GM19239 (cell line): ENCODE measurements at regions not wholly inside any gene's neighbourhood (a gene's known extent, or its start where the extent isn't known, plus 50 kb on each side); places are given as distances from the start of the nearest gene placed in this dataset.
"Not testable (repeated sequence)": the region's sequence is repeated elsewhere in the genome, so short reads cannot be mapped to it uniquely, and the experiment has no call there.

Source experiments
- DNase-seq: peaks from one replicate; pipeline ENCODE4 v3.0.0; 2011; ENCODE audit warnings: low spot score; ENCODE audit not compliant: insufficient read length
- FAIRE-seq: peaks from 2 replicates; lab custom pipeline; 2011; peaks lifted over from hg19 to GRCh38; lab: Jason Lieb, UNC

DNA sequence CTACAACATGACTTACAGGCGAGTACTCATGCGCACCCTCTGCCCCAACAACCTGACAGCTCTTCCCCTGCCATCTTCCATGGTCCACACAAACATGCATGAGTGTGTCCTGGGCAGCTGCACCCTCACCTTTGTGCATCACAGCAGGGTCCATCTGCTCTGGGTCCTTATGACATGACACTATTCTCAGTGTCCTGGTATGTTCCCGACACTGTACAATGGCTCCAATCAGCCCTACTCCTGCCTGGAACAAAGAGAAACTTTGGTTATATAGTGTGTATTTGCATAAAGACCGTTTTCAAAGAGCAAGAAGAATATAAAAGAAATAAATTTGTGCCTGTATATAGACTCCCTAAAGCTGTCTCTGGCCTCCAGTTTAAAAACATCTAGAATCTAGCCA is 1679.2 kb downstream of the SPATA31A7 start:
- FAIRE-seq, DNase-seq: not testable (repeated sequence)

- FAIRE-seq, DNase-seq: not testable (repeated sequence)
Measured at GRCh38 chr9:62871765-62872164, 1681.9 kb downstream of the SPATA31A7 start.

DNA sequence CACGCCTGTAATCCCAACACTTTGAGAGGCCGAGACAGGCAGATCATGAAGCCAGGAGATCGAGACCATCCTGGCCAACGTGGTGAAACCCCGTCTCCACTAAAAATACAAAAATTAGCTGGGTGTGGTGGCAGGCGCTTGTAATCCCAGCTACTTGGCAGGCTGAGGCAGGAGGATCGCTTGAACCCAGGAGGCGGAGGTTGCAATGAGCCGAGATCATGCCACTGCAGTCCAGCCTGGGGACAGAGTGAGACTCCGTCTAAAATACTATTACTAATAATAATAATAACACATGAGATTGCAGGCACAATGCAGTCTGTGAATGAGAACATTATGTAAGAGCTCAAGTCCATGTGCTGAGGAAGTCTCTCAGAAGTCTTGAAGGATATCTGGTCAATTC is 1684.4 kb downstream of the SPATA31A7 start:
- DNase-seq, FAIRE-seq: not testable (repeated sequence)

GRCh38 chr9:62874745-62875599 is 1685.1 kb downstream of the SPATA31A7 start:
- DNase-seq, FAIRE-seq: not testable (repeated sequence)

GRCh38 chr9:62877552-62877951 is 1687.7 kb downstream of the SPATA31A7 start:
- DNase-seq, FAIRE-seq: not testable (repeated sequence)

- FAIRE-seq, DNase-seq: not testable (repeated sequence)
Measured at GRCh38 chr9:62877987-62878386, 1688.2 kb downstream of the SPATA31A7 start.

- not testable (repeated sequence) for FAIRE-seq, DNase-seq
Measured at GRCh38 chr9:62880453-62880852, 1690.6 kb downstream of the SPATA31A7 start.

DNA sequence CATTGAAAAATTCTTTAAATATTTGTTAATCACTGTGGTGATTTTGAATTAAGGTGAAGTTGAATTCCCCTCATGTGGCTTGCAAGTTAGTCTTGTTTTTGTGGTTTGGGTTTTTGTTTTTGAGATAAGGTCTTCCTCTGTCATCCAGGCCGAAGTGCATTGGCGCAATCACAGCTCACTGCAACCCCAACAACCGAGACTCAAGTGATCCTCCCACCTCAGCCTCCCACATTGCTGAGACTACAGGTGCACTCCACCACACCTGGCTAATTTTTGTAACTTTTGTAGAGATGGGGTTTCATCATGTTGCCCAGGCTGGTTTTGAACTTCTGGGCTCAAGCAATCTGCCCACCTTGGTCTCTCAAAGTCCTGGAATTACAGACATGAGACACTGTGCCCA is 1691.1 kb downstream of the SPATA31A7 start:
- not testable (repeated sequence) for DNase-seq, FAIRE-seq

GRCh38 chr9:62881811-62882210 is 1692.0 kb downstream of the SPATA31A7 start:
- FAIRE-seq, DNase-seq: not testable (repeated sequence)

- FAIRE-seq: not testable (repeated sequence)
Measured at GRCh38 chr9:62882717-62883116, 1692.9 kb downstream of the SPATA31A7 start.

GRCh38 chr9:62896692-62897091 is 1706.9 kb downstream of the SPATA31A7 start:
- not testable (repeated sequence) for FAIRE-seq, DNase-seq

More at GRCh38 chr9:62882717-62883116, 1692.9 kb downstream of the SPATA31A7 start:
- DNase-seq: not testable (repeated sequence)

DNA sequence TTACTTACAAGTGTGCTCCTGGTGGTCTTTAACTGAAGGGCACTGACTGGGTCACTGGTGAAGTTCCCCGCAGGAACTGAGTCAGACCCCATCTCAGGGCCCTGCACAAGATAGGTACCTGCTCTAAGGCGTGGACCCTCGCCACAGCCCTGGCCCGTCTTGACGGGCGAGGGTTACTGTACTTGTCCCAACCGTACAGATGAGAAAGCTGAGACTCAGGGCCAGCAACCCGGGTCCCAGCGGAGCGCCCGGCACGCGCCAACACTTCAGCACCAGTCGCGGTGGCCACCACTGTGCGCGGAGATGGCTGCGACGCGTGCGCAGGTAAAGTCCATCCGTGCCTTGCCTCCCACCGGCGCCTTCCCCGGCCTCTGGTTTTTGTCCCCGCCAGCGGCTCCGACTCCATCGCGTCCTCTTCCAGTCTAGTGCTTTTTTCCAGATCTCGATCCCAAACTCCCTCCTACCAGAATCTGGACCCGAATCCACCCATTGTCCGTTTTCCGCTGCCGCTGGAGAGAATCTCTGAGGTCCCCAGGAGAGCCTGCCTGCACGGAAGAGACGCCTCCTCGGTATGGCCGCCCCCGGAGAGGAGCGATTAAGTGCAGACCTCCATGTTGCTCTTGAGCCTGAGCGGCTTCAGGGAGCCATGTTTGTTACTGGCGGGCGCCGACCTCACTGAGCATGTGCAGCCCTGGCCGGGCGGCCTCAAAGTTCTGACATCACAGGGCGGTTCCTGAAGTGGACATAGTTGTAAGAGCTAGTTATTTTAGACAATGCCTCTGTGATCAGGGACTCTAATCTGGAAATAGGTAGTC is 1707.8 kb downstream of the SPATA31A7 start:
- not testable (repeated sequence) for DNase-seq, FAIRE-seq

DNA sequence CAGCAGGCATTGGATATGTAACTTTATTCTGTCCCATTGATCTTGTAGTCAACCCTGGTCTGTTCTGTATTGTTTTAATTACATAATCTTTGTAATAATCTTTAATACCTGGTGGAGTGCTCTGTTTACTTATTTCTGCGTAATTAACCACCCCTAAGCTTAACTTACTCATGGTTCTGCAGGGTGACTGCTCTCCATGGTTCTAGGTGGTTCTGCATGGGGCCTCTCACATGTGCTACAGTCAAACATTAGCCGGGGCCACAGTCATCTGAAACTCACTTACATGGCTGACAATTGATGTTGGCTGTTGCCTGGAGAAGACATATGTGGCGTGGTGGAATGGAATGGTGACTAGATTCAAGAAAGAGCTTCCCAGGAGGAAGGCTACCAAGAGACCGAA is 1709.8 kb downstream of the SPATA31A7 start:
- DNase-seq, FAIRE-seq: not testable (repeated sequence)

DNA sequence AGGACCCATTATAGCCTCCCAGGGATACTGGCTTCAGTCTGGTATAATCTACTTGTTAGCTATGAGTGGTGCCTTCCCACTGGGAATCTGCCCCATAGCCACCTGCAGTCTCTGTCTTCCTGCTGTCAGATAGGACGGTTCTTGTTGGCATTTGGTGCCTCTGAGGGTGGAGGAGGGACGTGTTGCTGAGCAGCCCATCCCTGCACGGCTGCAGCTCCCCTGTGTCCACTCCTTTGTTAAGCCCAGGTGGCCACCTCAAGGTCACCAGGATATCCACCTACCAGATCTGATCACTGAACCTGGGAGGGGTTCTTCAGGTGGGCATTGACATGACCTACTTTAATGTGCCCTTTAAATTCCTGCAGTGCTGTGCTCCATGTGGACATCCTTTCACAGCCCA is 1714.2 kb downstream of the SPATA31A7 start:
- FAIRE-seq, DNase-seq: not testable (repeated sequence)

DNA sequence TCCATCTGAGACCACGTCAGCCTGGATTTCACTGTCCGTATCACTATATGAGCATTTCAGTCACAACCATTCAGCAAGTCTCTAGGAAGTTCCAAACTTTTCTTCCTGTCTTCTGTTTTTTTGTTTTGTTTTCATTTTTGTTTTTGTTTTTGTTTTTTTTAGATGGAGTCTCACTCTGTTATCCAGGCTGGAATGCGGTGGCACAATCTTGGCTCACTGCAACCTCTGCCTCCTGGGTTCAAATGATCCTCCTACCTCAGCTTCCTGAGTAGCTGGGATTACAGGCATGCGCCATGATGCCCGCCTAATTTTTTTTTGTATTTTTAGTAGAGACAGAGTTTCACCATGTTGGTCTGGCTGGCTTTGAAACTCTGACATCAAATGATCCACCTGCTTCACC is 1715.9 kb downstream of the SPATA31A7 start:
- not testable (repeated sequence) for DNase-seq, FAIRE-seq

DNA sequence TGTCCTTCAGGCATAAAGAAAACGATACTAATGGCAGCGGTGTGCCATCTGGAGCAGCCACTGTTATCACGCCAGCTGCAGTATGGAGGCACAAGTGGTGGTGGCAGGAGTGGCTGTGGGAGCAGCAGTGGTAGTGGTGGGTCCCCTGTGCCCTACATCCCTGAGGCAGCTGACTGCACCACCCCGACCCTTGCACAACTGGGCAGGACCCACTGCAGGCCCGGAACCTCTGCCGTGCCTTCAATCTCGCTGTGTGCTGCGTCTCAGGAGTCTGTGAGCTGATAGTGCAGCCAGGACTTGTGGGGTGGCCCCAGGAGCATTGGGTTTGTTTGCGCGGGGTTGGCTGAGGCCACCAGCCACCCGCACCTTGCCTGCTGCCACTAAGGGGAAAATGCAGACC is 1718.0 kb downstream of the SPATA31A7 start:
- FAIRE-seq, DNase-seq: not testable (repeated sequence)

DNA sequence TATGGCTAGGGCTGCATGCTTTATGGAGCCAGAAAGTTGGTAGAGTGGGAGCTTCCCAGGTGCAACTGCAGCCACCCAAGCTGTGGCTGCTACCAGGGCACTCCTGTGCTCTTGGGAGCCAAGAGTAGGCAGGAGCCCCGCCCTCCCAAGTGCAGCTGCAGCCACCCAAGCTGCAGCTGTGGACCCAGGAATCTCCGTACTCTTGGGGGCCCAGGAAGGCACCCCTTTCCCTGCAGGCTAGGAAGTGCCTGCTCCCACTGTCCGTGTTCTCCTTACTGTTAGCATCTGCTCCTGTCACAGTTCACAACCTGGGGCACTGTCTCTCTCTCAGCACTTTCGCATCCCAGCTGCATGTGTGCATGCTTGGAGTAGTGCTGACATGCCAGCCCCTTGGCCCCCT is 1718.4 kb downstream of the SPATA31A7 start:
- not testable (repeated sequence) for FAIRE-seq, DNase-seq

DNA sequence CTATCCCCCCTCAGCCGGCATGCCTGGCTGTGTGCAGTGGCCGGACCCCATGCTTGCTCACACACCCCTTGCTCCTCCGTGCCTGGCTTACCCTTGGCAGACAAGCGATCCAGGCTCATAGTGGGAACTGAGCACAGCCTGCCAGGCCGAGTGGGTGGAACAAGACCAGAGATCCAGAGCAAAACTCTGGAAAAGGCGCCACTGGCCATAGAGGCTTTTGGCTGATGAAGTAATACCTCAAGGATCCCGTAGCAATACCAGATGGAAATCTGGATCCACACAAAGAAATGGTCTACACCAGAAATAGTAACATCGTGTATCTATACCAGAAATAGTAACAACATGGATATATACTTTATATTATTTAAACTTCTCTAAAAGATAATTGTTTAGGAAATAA is 1719.6 kb downstream of the SPATA31A7 start:
- FAIRE-seq: not testable (repeated sequence)

DNA sequence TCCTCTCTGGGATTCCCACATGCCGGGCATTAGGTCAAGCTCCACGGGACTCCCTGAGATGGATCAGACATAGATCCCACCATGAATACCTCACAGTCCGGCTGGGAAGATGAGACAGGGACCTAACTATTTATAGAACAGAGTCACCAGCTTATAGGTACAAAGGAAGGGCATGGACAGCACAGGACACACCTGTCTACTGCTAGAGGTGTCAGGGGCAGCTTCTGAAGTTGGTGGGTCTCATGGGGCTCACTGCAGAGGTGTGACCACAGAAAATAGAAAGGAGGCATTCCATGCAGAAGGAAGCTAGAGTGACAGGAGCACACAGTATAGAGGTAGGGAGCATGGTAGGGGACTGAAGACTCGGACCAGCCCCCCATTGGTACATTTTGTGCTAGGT is 1722.4 kb downstream of the SPATA31A7 start:
- DNase-seq, FAIRE-seq: not testable (repeated sequence)

More for the DNA sequence above, 1719.6 kb downstream of the SPATA31A7 start:
- not testable (repeated sequence) for DNase-seq

- FAIRE-seq: not testable (repeated sequence)
Measured at GRCh38 chr9:62915168-62915567, 1725.3 kb downstream of the SPATA31A7 start.

More at GRCh38 chr9:62915168-62915567, 1725.3 kb downstream of the SPATA31A7 start:
- not testable (repeated sequence) for DNase-seq
